ENCODE measurements at regions not wholly inside any gene's neighbourhood (a gene's known extent, or its start where the extent isn't known, plus 50 kb on each side); places are given as distances from the start of the nearest gene placed in this dataset.

DNA sequence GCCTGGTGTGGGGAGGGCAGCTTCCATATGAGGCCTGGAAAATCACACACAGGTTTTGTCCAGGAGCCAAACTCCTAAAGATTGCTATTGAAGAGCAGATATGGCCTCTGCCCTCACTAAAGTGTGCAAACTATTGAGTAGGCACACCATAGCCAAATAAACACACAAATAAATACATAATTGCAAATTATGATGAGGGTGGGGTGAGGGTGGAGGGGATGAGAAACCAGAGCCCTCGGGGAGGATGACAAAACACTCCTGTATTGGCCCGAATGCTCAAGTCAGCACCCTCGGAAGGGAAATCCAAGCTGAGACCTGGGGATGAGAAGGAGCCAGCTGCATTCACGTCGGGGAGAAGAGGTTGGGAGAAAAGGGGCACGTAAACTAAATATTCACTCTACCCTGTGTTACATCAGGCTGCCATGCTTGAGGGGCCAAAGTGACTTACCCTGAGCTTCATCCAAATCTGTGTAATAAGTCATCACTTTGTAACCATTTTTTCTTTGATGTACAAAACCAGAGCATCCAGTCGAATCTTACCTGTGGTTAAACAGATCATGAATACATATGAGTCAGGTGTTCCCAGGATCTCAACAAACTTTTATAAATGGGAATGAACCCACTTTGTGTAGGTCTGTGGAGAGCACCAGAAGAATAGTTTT, 73.9 kb upstream of the PCSK1 start:
- Histone ChIP-seq H3K36me3 (no peaks in the 10 kb centered on the region), H3K27ac (no peak overlapping the region), H3K27me3 (no peaks in the 10 kb centered on the region), H3K9me3 (ENCODE audit: low read depth) (no peaks in the 10 kb centered on the region), H3K4me1 (ENCODE audit: low read depth) (no peaks in the 10 kb centered on the region), H3K4me3 (no peak overlapping the region)
- no peak for DNase-seq (ENCODE audit: low read depth in 1 of 2, low spot score in 1 of 2)
- no peak for TF ChIP-seq CTCF (IDR thresholded peaks at IDR 0.05; ENCODE audit: low read depth, low read length)

- no peaks in the 10 kb centered on the region for H3K27me3 ChIP-seq
- H3K36me3 ChIP-seq = no peaks in the 10 kb centered on the region
- no peak for TF ChIP-seq CTCF (IDR thresholded peaks at IDR 0.05; ENCODE audit: low read depth, low read length)
- peak in 1 of 2 donors; percentile 37 for DNase-seq (ENCODE audit: low read depth in 1 of 2, low spot score in 1 of 2)
- no peaks in the 10 kb centered on the region for H3K4me1 ChIP-seq (ENCODE audit: low read depth)
- no peaks in the 10 kb centered on the region for H3K9me3 ChIP-seq (ENCODE audit: low read depth)
- H3K4me3 ChIP-seq = no peak overlapping the region
- no peak overlapping the region for H3K27ac ChIP-seq
These were observed 76.3 kb upstream of the PCSK1 start for GRCh38 chr5:96509316-96509715.

- H3K27ac ChIP-seq = no peak overlapping the region
- TF ChIP-seq CTCF (IDR thresholded peaks at IDR 0.05; ENCODE audit: low read depth, low read length) = no peak
- H3K4me3 ChIP-seq = no peak overlapping the region
- peak in 1 of 2 donors; percentile 92 for DNase-seq (ENCODE audit: low read depth in 1 of 2, low spot score in 1 of 2)
- no peaks in the 10 kb centered on the region for H3K9me3 ChIP-seq (ENCODE audit: low read depth)
- H3K4me1 ChIP-seq (ENCODE audit: low read depth) = no peaks in the 10 kb centered on the region
- no peaks in the 10 kb centered on the region for H3K27me3 ChIP-seq
- no peaks in the 10 kb centered on the region for H3K36me3 ChIP-seq
These were observed 76.8 kb upstream of the PCSK1 start for GRCh38 chr5:96509721-96510350.

DNA sequence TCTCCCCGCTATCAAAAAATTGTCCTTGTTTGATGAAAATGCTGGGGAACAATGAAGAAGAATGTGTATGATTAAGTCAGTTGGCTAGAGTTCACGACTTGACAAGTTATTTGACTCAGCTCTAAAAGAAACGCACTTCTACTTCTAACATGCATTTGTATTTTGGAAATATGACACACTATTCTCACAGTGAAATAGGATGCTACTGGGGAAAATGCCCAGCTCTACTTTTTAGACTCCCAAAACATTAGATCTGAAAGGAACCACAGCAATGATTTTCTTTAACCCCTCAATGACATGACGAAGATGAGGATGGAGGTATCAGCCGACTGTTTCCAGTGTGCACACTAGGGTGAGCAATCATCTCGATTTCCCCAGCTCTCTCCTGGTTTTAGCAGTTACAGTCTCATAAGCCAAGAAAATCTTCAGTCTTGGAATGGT, 83.6 kb upstream of the PCSK1 start:
- Histone ChIP-seq H3K9me3 (ENCODE audit: low read depth) (no peaks in the 10 kb centered on the region), H3K4me3 (no peak overlapping the region), H3K27me3 (no peaks in the 10 kb centered on the region), H3K36me3 (no peaks in the 10 kb centered on the region), H3K27ac (no peak overlapping the region), H3K4me1 (ENCODE audit: low read depth) (no peaks in the 10 kb centered on the region)
- TF ChIP-seq CTCF (IDR thresholded peaks at IDR 0.05; ENCODE audit: low read depth, low read length) = peak; percentile 8
- peak in 1 of 2 donors; percentile 52 for DNase-seq (ENCODE audit: low read depth in 1 of 2, low spot score in 1 of 2)

DNA sequence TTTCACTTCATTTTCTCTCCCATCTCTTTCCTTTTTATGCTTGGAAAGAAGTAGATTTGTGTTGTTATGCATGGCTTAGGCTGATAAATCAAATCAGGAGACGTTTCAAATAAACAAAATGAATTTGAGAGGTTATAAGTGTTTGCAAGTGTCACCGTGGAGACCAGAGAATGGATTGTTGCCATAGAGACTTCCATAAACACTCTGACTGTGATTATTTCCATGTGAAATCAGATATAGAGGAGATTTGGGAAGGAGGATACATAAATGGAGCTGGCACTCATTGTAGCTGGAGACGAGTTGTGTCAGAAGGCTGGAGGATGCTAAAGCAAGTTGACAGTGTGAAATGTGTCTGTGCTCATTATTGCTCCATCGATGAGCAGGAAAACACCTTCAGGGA, 84.2 kb upstream of the PCSK1 start:
- Histone ChIP-seq H3K27me3 (no peaks in the 10 kb centered on the region), H3K36me3 (no peaks in the 10 kb centered on the region), H3K9me3 (ENCODE audit: low read depth) (no peaks in the 10 kb centered on the region), H3K27ac (no peak overlapping the region), H3K4me3 (no peak overlapping the region), H3K4me1 (ENCODE audit: low read depth) (no peaks in the 10 kb centered on the region)
- no peak for TF ChIP-seq CTCF (IDR thresholded peaks at IDR 0.05; ENCODE audit: low read depth, low read length)
- peak in 1 of 2 donors; percentile 35 for DNase-seq (ENCODE audit: low read depth in 1 of 2, low spot score in 1 of 2)
